ENCODE measurements at regions not wholly inside any gene's neighbourhood (a gene's known extent, or its start where the extent isn't known, plus 50 kb on each side); places are given as distances from the start of the nearest gene placed in this dataset.

DNA sequence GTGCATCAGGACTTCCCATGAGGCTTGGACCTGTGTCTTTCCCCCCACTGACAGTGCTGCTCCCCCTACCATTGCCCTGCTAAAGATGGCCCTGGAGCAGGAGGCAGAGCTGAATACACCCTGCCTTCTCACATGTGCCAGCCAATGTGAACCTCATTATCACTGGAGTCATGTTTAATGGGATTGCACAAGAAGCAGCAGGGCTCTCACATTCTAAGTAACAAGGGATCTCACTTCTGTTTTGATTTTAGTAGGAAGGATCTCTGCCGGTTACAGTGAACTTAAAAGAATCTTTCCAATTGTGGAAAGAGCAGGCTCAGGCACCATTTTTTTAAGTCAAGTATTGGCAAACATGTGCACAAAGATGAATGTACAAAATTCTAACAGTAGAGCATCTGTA lies 322.1 kb upstream of the MEX3C start:
- H3K27me3 ChIP-seq (ENCODE audit: control insufficient read depth in 3 of 3, insufficient read depth in 3 of 3, low read length in 2 of 3) = no peaks in the 10 kb centered on the region
- H3K9me3 ChIP-seq (ENCODE audit: control insufficient read depth in 4 of 4, insufficient read depth in 3 of 4, low read length in 3 of 4) = peaks cover 0 to 9% (median 0%) of the 10 kb centered on the region in 4 donors
- no peak for ATAC-seq (ENCODE audit: insufficient read depth, low FRiP score)
- no peaks in the 10 kb centered on the region for H3K36me3 ChIP-seq (ENCODE audit: control insufficient read depth in 4 of 4, insufficient read depth in 4 of 4, low read length in 4 of 4)
- WGBS, 2 donors = 48 to 74% methylated on average over 1 of the region's 1 CpG
- H3K4me3 ChIP-seq = no peak overlapping the region
- H3K4me1 ChIP-seq (ENCODE audit: control insufficient read depth in 5 of 5, insufficient read depth in 5 of 5, low read length in 5 of 5) = no peaks in the 10 kb centered on the region
- DNase-seq = peak in 1 of 3 donors; percentile 1
- H3K27ac ChIP-seq (ENCODE audit: low read depth in 1 of 2, low read length in 1 of 2) = no peak overlapping the region
- H3K9ac ChIP-seq (ENCODE audit: insufficient read depth in 1 of 2, low read length in 2 of 2) = no peak overlapping the region
- TF ChIP-seq, protein P1, sequence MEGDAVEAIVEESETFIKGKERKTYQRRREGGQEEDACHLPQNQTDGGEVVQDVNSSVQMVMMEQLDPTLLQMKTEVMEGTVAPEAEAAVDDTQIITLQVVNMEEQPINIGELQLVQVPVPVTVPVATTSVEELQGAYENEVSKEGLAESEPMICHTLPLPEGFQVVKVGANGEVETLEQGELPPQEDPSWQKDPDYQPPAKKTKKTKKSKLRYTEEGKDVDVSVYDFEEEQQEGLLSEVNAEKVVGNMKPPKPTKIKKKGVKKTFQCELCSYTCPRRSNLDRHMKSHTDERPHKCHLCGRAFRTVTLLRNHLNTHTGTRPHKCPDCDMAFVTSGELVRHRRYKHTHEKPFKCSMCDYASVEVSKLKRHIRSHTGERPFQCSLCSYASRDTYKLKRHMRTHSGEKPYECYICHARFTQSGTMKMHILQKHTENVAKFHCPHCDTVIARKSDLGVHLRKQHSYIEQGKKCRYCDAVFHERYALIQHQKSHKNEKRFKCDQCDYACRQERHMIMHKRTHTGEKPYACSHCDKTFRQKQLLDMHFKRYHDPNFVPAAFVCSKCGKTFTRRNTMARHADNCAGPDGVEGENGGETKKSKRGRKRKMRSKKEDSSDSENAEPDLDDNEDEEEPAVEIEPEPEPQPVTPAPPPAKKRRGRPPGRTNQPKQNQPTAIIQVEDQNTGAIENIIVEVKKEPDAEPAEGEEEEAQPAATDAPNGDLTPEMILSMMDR (IDR thresholded peaks at IDR 0.05; ENCODE audit: control extremely low read depth, extremely low read depth) = no peak

DNA sequence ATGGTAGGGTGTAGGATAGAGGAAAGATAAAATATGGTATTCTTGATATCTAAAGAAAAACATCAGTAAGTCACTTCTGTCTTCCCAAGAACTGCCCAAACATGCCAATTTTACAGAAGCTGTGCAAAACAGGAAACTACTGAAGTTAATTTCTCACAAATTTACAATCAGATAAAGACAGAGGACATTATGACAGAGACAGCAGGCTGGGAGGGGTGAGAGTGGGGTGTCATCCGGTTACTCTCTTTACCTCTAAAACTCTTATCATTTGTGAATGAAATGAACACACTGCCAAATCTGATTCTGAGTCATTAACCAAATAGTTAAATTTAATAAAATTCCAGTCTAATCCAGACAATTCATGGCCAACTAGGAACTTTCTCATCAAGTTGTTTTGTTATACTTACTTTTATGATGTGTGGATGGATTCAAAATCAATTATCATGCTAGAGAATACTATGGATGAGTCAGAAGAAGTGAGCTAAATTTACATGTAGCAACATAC lies 323.2 kb upstream of the MEX3C start:
- DNase-seq = no peak
- Histone ChIP-seq H3K27me3 (ENCODE audit: control insufficient read depth in 3 of 3, insufficient read depth in 3 of 3, low read length in 2 of 3) (no peaks in the 10 kb centered on the region), H3K36me3 (ENCODE audit: control insufficient read depth in 4 of 4, insufficient read depth in 4 of 4, low read length in 4 of 4) (no peaks in the 10 kb centered on the region), H3K9ac (ENCODE audit: insufficient read depth in 1 of 2, low read length in 2 of 2) (no peak overlapping the region), H3K4me3 (no peak overlapping the region), H3K27ac (ENCODE audit: low read depth in 1 of 2, low read length in 1 of 2) (no peak overlapping the region), H3K4me1 (ENCODE audit: control insufficient read depth in 5 of 5, insufficient read depth in 5 of 5, low read length in 5 of 5) (no peaks in the 10 kb centered on the region), H3K9me3 (ENCODE audit: control insufficient read depth in 4 of 4, insufficient read depth in 3 of 4, low read length in 3 of 4) (peaks cover 0 to 6% (median 0%) of the 10 kb centered on the region in 4 donors)
- TF ChIP-seq, protein P1 (IDR thresholded peaks at IDR 0.05; ENCODE audit: control extremely low read depth, extremely low read depth) = no peak
- 74 to 91% methylated on average over 1 of the region's 1 CpG for WGBS, 2 donors
- no peak for ATAC-seq (ENCODE audit: insufficient read depth, low FRiP score)

DNA sequence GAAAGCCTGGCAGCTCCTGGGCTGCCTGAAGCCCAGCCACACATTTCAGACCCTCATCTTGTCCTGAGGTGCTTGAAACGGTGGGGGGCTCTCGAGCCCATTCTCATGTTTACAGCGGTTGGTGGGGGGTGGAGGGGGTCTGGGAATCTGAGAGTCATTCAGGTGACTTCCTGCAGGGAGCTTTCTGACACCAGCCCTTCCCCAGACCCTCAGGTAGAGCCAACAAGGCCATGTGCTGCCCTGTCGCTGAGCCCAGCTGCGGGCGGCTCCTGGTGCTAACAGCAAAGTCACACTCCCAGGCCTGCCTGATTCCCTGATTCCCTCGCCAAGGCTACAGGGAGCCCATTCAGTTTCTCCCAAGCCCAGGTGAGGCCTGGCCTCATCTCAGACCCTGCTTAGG lies 324.9 kb upstream of the MEX3C start:
- no peak overlapping the region for H3K9ac ChIP-seq (ENCODE audit: insufficient read depth in 1 of 2, low read length in 2 of 2)
- H3K27ac ChIP-seq (ENCODE audit: low read depth in 1 of 2, low read length in 1 of 2) = no peak overlapping the region
- no peaks in the 10 kb centered on the region for H3K4me1 ChIP-seq (ENCODE audit: control insufficient read depth in 5 of 5, insufficient read depth in 5 of 5, low read length in 5 of 5)
- H3K36me3 ChIP-seq (ENCODE audit: control insufficient read depth in 4 of 4, insufficient read depth in 4 of 4, low read length in 4 of 4) = no peaks in the 10 kb centered on the region
- ATAC-seq (ENCODE audit: insufficient read depth, low FRiP score) = no peak
- DNase-seq = no peak
- 65 to 69% methylated on average over 7 of the region's 7 CpGs for WGBS, 2 donors
- peaks cover 0 to 3% (median 0%) of the 10 kb centered on the region in 4 donors for H3K9me3 ChIP-seq (ENCODE audit: control insufficient read depth in 4 of 4, insufficient read depth in 3 of 4, low read length in 3 of 4)
- TF ChIP-seq, protein P1 (IDR thresholded peaks at IDR 0.05; ENCODE audit: control extremely low read depth, extremely low read depth) = no peak
- H3K27me3 ChIP-seq (ENCODE audit: control insufficient read depth in 3 of 3, insufficient read depth in 3 of 3, low read length in 2 of 3) = no peaks in the 10 kb centered on the region
- no peak overlapping the region for H3K4me3 ChIP-seq

DNA sequence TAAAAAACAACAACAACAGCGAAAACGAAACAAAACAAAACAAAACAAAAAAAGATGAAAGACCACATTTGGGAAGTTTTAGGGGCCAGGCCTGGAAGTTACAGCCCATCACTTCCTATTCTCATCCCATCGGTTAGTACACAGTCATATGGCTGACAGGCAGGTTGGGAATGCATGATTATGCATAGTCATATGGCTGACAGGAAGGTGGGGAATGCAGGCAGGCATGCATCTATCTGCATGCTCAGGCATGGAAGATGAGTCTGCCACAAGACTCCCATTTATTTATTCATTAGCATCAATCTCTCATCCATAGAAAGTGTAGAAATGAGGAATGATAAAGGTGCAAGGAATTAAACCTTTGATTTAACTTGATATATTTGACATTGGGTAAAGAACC lies 325.3 kb upstream of the MEX3C start:
- 74 to 86% methylated on average over 3 of the region's 3 CpGs for WGBS, 2 donors
- no peak for DNase-seq
- no peak for ATAC-seq (ENCODE audit: insufficient read depth, low FRiP score)
- TF ChIP-seq, protein P1 (IDR thresholded peaks at IDR 0.05; ENCODE audit: control extremely low read depth, extremely low read depth) = no peak
- Histone ChIP-seq H3K36me3 (ENCODE audit: control insufficient read depth in 4 of 4, insufficient read depth in 4 of 4, low read length in 4 of 4) (no peaks in the 10 kb centered on the region), H3K27me3 (ENCODE audit: control insufficient read depth in 3 of 3, insufficient read depth in 3 of 3, low read length in 2 of 3) (no peaks in the 10 kb centered on the region), H3K9me3 (ENCODE audit: control insufficient read depth in 4 of 4, insufficient read depth in 3 of 4, low read length in 3 of 4) (peaks cover 0 to 3% (median 0%) of the 10 kb centered on the region in 4 donors), H3K27ac (ENCODE audit: low read depth in 1 of 2, low read length in 1 of 2) (no peak overlapping the region), H3K9ac (ENCODE audit: insufficient read depth in 1 of 2, low read length in 2 of 2) (no peak overlapping the region), H3K4me3 (no peak overlapping the region), H3K4me1 (ENCODE audit: control insufficient read depth in 5 of 5, insufficient read depth in 5 of 5, low read length in 5 of 5) (no peaks in the 10 kb centered on the region)

Measured in lung (tissue), 11 donors.